ENCODE measurements at regions not wholly inside any gene's neighbourhood (a gene's known extent, or its start where the extent isn't known, plus 50 kb on each side); places are given as distances from the start of the nearest gene placed in this dataset.

GRCh38 chr6:167551628-167552257, 226.9 kb downstream of the TTLL2 start:
- Histone ChIP-seq H3K4me1 (ENCODE audit: control insufficient read depth in 5 of 5, insufficient read depth in 5 of 5, low read length in 5 of 5) (peaks cover 0 to 22% (median 16%) of the 10 kb centered on the region in 5 donors), H3K27ac (ENCODE audit: low read depth, low read length) (no peak overlapping the region), H3K9me3 (ENCODE audit: control insufficient read depth in 5 of 5, low read length in 5 of 5) (peaks cover 0 to 8% (median 3%) of the 10 kb centered on the region in 5 donors), H3K36me3 (ENCODE audit: control insufficient read depth in 5 of 5, insufficient read depth in 5 of 5, low read length in 5 of 5) (no peaks in the 10 kb centered on the region), H3K9ac (ENCODE audit: low read length in 5 of 5) (no peak overlapping the region), H3K4me3 (ENCODE audit: low read depth in 1 of 5, low read length in 5 of 5) (no peak overlapping the region), H3K27me3 (ENCODE audit: control insufficient read depth in 5 of 5, insufficient read depth in 4 of 5, low read length in 5 of 5) (peaks cover 0 to 17% (median 4%) of the 10 kb centered on the region in 5 donors)

GRCh38 chr6:167552258-167552630, 227.4 kb downstream of the TTLL2 start:
- no peak overlapping the region for H3K27ac ChIP-seq (ENCODE audit: low read depth, low read length)
- H3K36me3 ChIP-seq (ENCODE audit: control insufficient read depth in 5 of 5, insufficient read depth in 5 of 5, low read length in 5 of 5) = no peaks in the 10 kb centered on the region
- peaks cover 0 to 17% (median 4%) of the 10 kb centered on the region in 5 donors for H3K27me3 ChIP-seq (ENCODE audit: control insufficient read depth in 5 of 5, insufficient read depth in 4 of 5, low read length in 5 of 5)
- peaks cover 0 to 22% (median 16%) of the 10 kb centered on the region in 5 donors for H3K4me1 ChIP-seq (ENCODE audit: control insufficient read depth in 5 of 5, insufficient read depth in 5 of 5, low read length in 5 of 5)
- peaks cover 0 to 8% (median 3%) of the 10 kb centered on the region in 5 donors for H3K9me3 ChIP-seq (ENCODE audit: control insufficient read depth in 5 of 5, low read length in 5 of 5)
- no peak overlapping the region for H3K9ac ChIP-seq (ENCODE audit: low read length in 5 of 5)
- no peak overlapping the region for H3K4me3 ChIP-seq (ENCODE audit: low read depth in 1 of 5, low read length in 5 of 5)

- Histone ChIP-seq H3K36me3 (ENCODE audit: control insufficient read depth in 5 of 5, insufficient read depth in 5 of 5, low read length in 5 of 5) (no peaks in the 10 kb centered on the region), H3K4me3 (ENCODE audit: low read depth in 1 of 5, low read length in 5 of 5) (no peak overlapping the region), H3K9me3 (ENCODE audit: control insufficient read depth in 5 of 5, low read length in 5 of 5) (peaks cover 0 to 8% (median 3%) of the 10 kb centered on the region in 5 donors), H3K27ac (ENCODE audit: low read depth, low read length) (no peak overlapping the region), H3K4me1 (ENCODE audit: control insufficient read depth in 5 of 5, insufficient read depth in 5 of 5, low read length in 5 of 5) (peaks cover 0 to 17% (median 12%) of the 10 kb centered on the region in 5 donors), H3K27me3 (ENCODE audit: control insufficient read depth in 5 of 5, insufficient read depth in 4 of 5, low read length in 5 of 5) (peaks cover 0 to 17% (median 4%) of the 10 kb centered on the region in 5 donors), H3K9ac (ENCODE audit: low read length in 5 of 5) (no peak overlapping the region)
Observed at GRCh38 chr6:167552961-167553735, 228.3 kb downstream of the TTLL2 start.

GRCh38 chr6:167553736-167554119, 228.8 kb downstream of the TTLL2 start:
- Histone ChIP-seq H3K9ac (ENCODE audit: low read length in 5 of 5) (no peak overlapping the region), H3K27me3 (ENCODE audit: control insufficient read depth in 5 of 5, insufficient read depth in 4 of 5, low read length in 5 of 5) (peaks cover 0 to 17% (median 4%) of the 10 kb centered on the region in 5 donors), H3K36me3 (ENCODE audit: control insufficient read depth in 5 of 5, insufficient read depth in 5 of 5, low read length in 5 of 5) (no peaks in the 10 kb centered on the region), H3K4me1 (ENCODE audit: control insufficient read depth in 5 of 5, insufficient read depth in 5 of 5, low read length in 5 of 5) (peaks cover 0 to 17% (median 12%) of the 10 kb centered on the region in 5 donors), H3K4me3 (ENCODE audit: low read depth in 1 of 5, low read length in 5 of 5) (no peak overlapping the region), H3K27ac (ENCODE audit: low read depth, low read length) (no peak overlapping the region), H3K9me3 (ENCODE audit: control insufficient read depth in 5 of 5, low read length in 5 of 5) (peaks cover 0 to 8% (median 3%) of the 10 kb centered on the region in 5 donors)

- no peak overlapping the region for H3K9ac ChIP-seq (ENCODE audit: low read length in 5 of 5)
- peaks cover 0 to 18% (median 14%) of the 10 kb centered on the region in 5 donors for H3K4me1 ChIP-seq (ENCODE audit: control insufficient read depth in 5 of 5, insufficient read depth in 5 of 5, low read length in 5 of 5)
- peaks cover 0 to 17% (median 4%) of the 10 kb centered on the region in 5 donors for H3K27me3 ChIP-seq (ENCODE audit: control insufficient read depth in 5 of 5, insufficient read depth in 4 of 5, low read length in 5 of 5)
- H3K9me3 ChIP-seq (ENCODE audit: control insufficient read depth in 5 of 5, low read length in 5 of 5) = peaks cover 0 to 8% (median 3%) of the 10 kb centered on the region in 5 donors
- no peaks in the 10 kb centered on the region for H3K36me3 ChIP-seq (ENCODE audit: control insufficient read depth in 5 of 5, insufficient read depth in 5 of 5, low read length in 5 of 5)
- H3K27ac ChIP-seq (ENCODE audit: low read depth, low read length) = no peak overlapping the region
- H3K4me3 ChIP-seq (ENCODE audit: low read depth in 1 of 5, low read length in 5 of 5) = no peak overlapping the region
Observed at GRCh38 chr6:167554854-167555253, 230.0 kb downstream of the TTLL2 start.

GRCh38 chr6:167555836-167556235, 230.9 kb downstream of the TTLL2 start:
- Histone ChIP-seq H3K27me3 (ENCODE audit: control insufficient read depth in 5 of 5, insufficient read depth in 4 of 5, low read length in 5 of 5) (peaks cover 0 to 14% (median 4%) of the 10 kb centered on the region in 5 donors), H3K4me3 (ENCODE audit: low read depth in 1 of 5, low read length in 5 of 5) (no peak overlapping the region), H3K9ac (ENCODE audit: low read length in 5 of 5) (no peak overlapping the region), H3K4me1 (ENCODE audit: control insufficient read depth in 5 of 5, insufficient read depth in 5 of 5, low read length in 5 of 5) (peaks cover 0 to 13% (median 8%) of the 10 kb centered on the region in 5 donors), H3K9me3 (ENCODE audit: control insufficient read depth in 5 of 5, low read length in 5 of 5) (peaks cover 0 to 8% (median 3%) of the 10 kb centered on the region in 5 donors), H3K27ac (ENCODE audit: low read depth, low read length) (no peak overlapping the region), H3K36me3 (ENCODE audit: control insufficient read depth in 5 of 5, insufficient read depth in 5 of 5, low read length in 5 of 5) (no peaks in the 10 kb centered on the region)

GRCh38 chr6:167557675-167558074, 232.8 kb downstream of the TTLL2 start:
- Histone ChIP-seq H3K27ac (ENCODE audit: low read depth, low read length) (no peak overlapping the region), H3K9ac (ENCODE audit: low read length in 5 of 5) (no peak overlapping the region), H3K27me3 (ENCODE audit: control insufficient read depth in 5 of 5, insufficient read depth in 4 of 5, low read length in 5 of 5) (peaks cover 0 to 6% (median 0%) of the 10 kb centered on the region in 5 donors), H3K36me3 (ENCODE audit: control insufficient read depth in 5 of 5, insufficient read depth in 5 of 5, low read length in 5 of 5) (no peaks in the 10 kb centered on the region), H3K9me3 (ENCODE audit: control insufficient read depth in 5 of 5, low read length in 5 of 5) (peaks cover 0 to 8% (median 3%) of the 10 kb centered on the region in 5 donors), H3K4me1 (ENCODE audit: control insufficient read depth in 5 of 5, insufficient read depth in 5 of 5, low read length in 5 of 5) (peaks cover 0 to 3% (median 0%) of the 10 kb centered on the region in 5 donors), H3K4me3 (ENCODE audit: low read depth in 1 of 5, low read length in 5 of 5) (no peak overlapping the region)

GRCh38 chr6:167558246-167559177, 233.6 kb downstream of the TTLL2 start:
- Histone ChIP-seq H3K9me3 (ENCODE audit: control insufficient read depth in 5 of 5, low read length in 5 of 5) (peaks cover 0 to 8% (median 3%) of the 10 kb centered on the region in 5 donors), H3K27ac (ENCODE audit: low read depth, low read length) (no peak overlapping the region), H3K36me3 (ENCODE audit: control insufficient read depth in 5 of 5, insufficient read depth in 5 of 5, low read length in 5 of 5) (no peaks in the 10 kb centered on the region), H3K9ac (ENCODE audit: low read length in 5 of 5) (no peak overlapping the region), H3K27me3 (ENCODE audit: control insufficient read depth in 5 of 5, insufficient read depth in 4 of 5, low read length in 5 of 5) (peaks cover 0 to 2% (median 0%) of the 10 kb centered on the region in 5 donors), H3K4me3 (ENCODE audit: low read depth in 1 of 5, low read length in 5 of 5) (no peak overlapping the region), H3K4me1 (ENCODE audit: control insufficient read depth in 5 of 5, insufficient read depth in 5 of 5, low read length in 5 of 5) (peaks cover 0 to 3% (median 0%) of the 10 kb centered on the region in 5 donors)

GRCh38 chr6:167559675-167560479, 235.0 kb downstream of the TTLL2 start:
- Histone ChIP-seq H3K9ac (ENCODE audit: low read length in 5 of 5) (no peak overlapping the region), H3K4me3 (ENCODE audit: low read depth in 1 of 5, low read length in 5 of 5) (no peak overlapping the region), H3K9me3 (ENCODE audit: control insufficient read depth in 5 of 5, low read length in 5 of 5) (peaks cover 0 to 6% (median 3%) of the 10 kb centered on the region in 5 donors), H3K4me1 (ENCODE audit: control insufficient read depth in 5 of 5, insufficient read depth in 5 of 5, low read length in 5 of 5) (peaks cover 0 to 3% (median 0%) of the 10 kb centered on the region in 5 donors), H3K27ac (ENCODE audit: low read depth, low read length) (no peak overlapping the region), H3K36me3 (ENCODE audit: control insufficient read depth in 5 of 5, insufficient read depth in 5 of 5, low read length in 5 of 5) (no peaks in the 10 kb centered on the region), H3K27me3 (ENCODE audit: control insufficient read depth in 5 of 5, insufficient read depth in 4 of 5, low read length in 5 of 5) (no peaks in the 10 kb centered on the region)
